H9 (cell line): ENCODE measurements at regions not wholly inside any gene's neighbourhood (a gene's known extent, or its start where the extent isn't known, plus 50 kb on each side); places are given as distances from the start of the nearest gene placed in this dataset.

Experiments
- DNase-seq: peaks from one replicate; pipeline ENCODE4 v3.0.0-alpha.2; 2017
- H2AFZ ChIP-seq: one replicate; pipeline ENCODE4 v1.6.1; 2013; ENCODE audit warnings: mild to moderate bottlenecking, low read length, control low read depth, moderate library complexity
- H2AK5ac ChIP-seq: 2 replicates; pipeline ENCODE4 v1.6.1; 2013; ENCODE audit warnings: low read length, control low read depth, mixed read lengths; ENCODE audit not compliant: insufficient read length
- H2BK120ac ChIP-seq: one replicate; pipeline ENCODE4 v1.6.1; 2013; ENCODE audit warnings: low read depth, mild to moderate bottlenecking, low read length, control low read depth, inconsistent platforms; ENCODE audit not compliant: poor library complexity, severe bottlenecking
- H2BK12ac ChIP-seq: 2 replicates; pipeline ENCODE4 v1.6.1; 2013; ENCODE audit warnings: low read length, control low read depth, mixed read lengths, low read depth; ENCODE audit not compliant: insufficient read length
- H2BK15ac ChIP-seq: 2 replicates; pipeline ENCODE4 v1.6.1; 2013; ENCODE audit warnings: low read depth, low read length, control low read depth
- H2BK20ac ChIP-seq: one replicate; pipeline ENCODE4 v1.6.1; 2013; ENCODE audit warnings: low read depth, mild to moderate bottlenecking, low read length, control low read depth, inconsistent platforms; ENCODE audit not compliant: poor library complexity, severe bottlenecking
- H2BK5ac ChIP-seq: 2 replicates; pipeline ENCODE4 v1.6.1; 2013; ENCODE audit warnings: low read length, control low read depth, mixed read lengths; ENCODE audit not compliant: insufficient read length
- H3K14ac ChIP-seq: 2 replicates; pipeline ENCODE4 v1.6.1; 2013; ENCODE audit warnings: low read length, control low read depth; ENCODE audit not compliant: insufficient read depth
- H3K18ac ChIP-seq: 2 replicates; pipeline ENCODE4 v1.6.1; 2013; ENCODE audit warnings: low read depth, mild to moderate bottlenecking, mixed read lengths, low read length, control low read depth; ENCODE audit not compliant: insufficient read length
- H3K23ac ChIP-seq: 2 replicates; pipeline ENCODE4 v1.6.1; 2013; ENCODE audit warnings: low read length, control low read depth, mixed read lengths, low read depth; ENCODE audit not compliant: insufficient read length
- H3K23me2 ChIP-seq: 2 replicates; pipeline ENCODE4 v1.6.1; 2013; ENCODE audit warnings: low read depth, mild to moderate bottlenecking, mixed read lengths, low read length, control low read depth; ENCODE audit not compliant: insufficient read length, poor library complexity, severe bottlenecking
- H3K27ac ChIP-seq: 2 replicates; pipeline ENCODE4 v1.5.1; 2013; ENCODE audit warnings: low read length, control low read depth, mixed read lengths, low read depth; ENCODE audit not compliant: insufficient read length
- H3K27me3 ChIP-seq: 2 replicates; pipeline ENCODE4 v1.6.1; 2013; ENCODE audit warnings: low read length, control low read depth, inconsistent platforms; ENCODE audit not compliant: insufficient read depth
- H3K4ac ChIP-seq: 2 replicates; pipeline ENCODE4 v1.6.1; 2013; ENCODE audit warnings: low read depth, mild to moderate bottlenecking, control low read depth, inconsistent platforms, low read length, moderate library complexity
- H3K4me1 ChIP-seq: 2 replicates; pipeline ENCODE4 v1.6.1; 2013; ENCODE audit warnings: low read length, control low read depth, inconsistent platforms; ENCODE audit not compliant: insufficient read depth
- H3K4me2 ChIP-seq: 2 replicates; pipeline ENCODE4 v1.6.1; 2013; ENCODE audit warnings: low read length, control low read depth, mixed read lengths; ENCODE audit not compliant: insufficient read length, insufficient read depth
- H3K56ac ChIP-seq: 2 replicates; pipeline ENCODE4 v1.6.1; 2013; ENCODE audit warnings: low read depth, mild to moderate bottlenecking, mixed read lengths, low read length, control low read depth; ENCODE audit not compliant: insufficient read length
- H3K79me1 ChIP-seq: 2 replicates; pipeline ENCODE4 v1.6.1; 2013; ENCODE audit warnings: low read depth, mild to moderate bottlenecking, moderate library complexity, low read length, control low read depth, inconsistent platforms; ENCODE audit not compliant: insufficient read depth, poor library complexity, severe bottlenecking
- H3K79me2 ChIP-seq: 2 replicates; pipeline ENCODE4 v1.6.1; 2013; ENCODE audit warnings: low read length, control low read depth, inconsistent platforms; ENCODE audit not compliant: insufficient read depth
- H3K9ac ChIP-seq: 2 replicates; pipeline ENCODE4 v1.6.1; 2013; ENCODE audit warnings: low read length, control low read depth, mixed read lengths; ENCODE audit not compliant: insufficient read length; ENCODE audit errors: extremely low read depth
- H3K9me3 ChIP-seq: one replicate; pipeline ENCODE4 v1.6.1; 2013; ENCODE audit warnings: low read depth, low read length, inconsistent platforms; ENCODE audit not compliant: control insufficient read depth
- H3T11ph ChIP-seq: one replicate; pipeline ENCODE4 v1.6.1; 2013; ENCODE audit warnings: mild to moderate bottlenecking, low read length, control low read depth, inconsistent platforms
- H4K20me1 ChIP-seq: one replicate; pipeline ENCODE4 v1.6.1; 2013; ENCODE audit not compliant: control insufficient read depth, insufficient read length, insufficient read depth
- H4K5ac ChIP-seq: 2 replicates; pipeline ENCODE4 v1.6.1; 2013; ENCODE audit warnings: low read depth, mild to moderate bottlenecking, mixed read lengths, low read length, control low read depth; ENCODE audit not compliant: insufficient read length
- H4K8ac ChIP-seq: replicated peaks from 2 replicates; pipeline ENCODE4 v1.6.1; 2013; ENCODE audit warnings: low read length, control low read depth, mixed read lengths, low read depth; ENCODE audit not compliant: insufficient read length
- H4K91ac ChIP-seq: 2 replicates; pipeline ENCODE4 v1.6.1; 2013; ENCODE audit warnings: low read depth, mild to moderate bottlenecking, moderate library complexity, mixed read lengths, low read length, control low read depth; ENCODE audit not compliant: insufficient read length
- H3K27ac Mint-ChIP-seq, 3 experiments: 2 replicates in 2 of 3; 3 replicates in 1 of 3; pipeline ENCODE4 v1.8.0; 2020 to 2021; ENCODE audit warnings: mixed read lengths in 3 of 3, mild to moderate bottlenecking in 1 of 3, moderate library complexity in 1 of 3
- H3K27me3 Mint-ChIP-seq: 2 replicates; pipeline ENCODE4 v1.8.0; 2021; ENCODE audit warnings: low read depth, mild to moderate bottlenecking, moderate library complexity, mixed read lengths
- H3K36me3 Mint-ChIP-seq, 3 experiments: 2 replicates in 2 of 3; 3 replicates in 1 of 3; pipeline ENCODE4 v1.8.0; 2020 to 2021; ENCODE audit warnings: low read depth in 3 of 3, mixed read lengths in 3 of 3; ENCODE audit not compliant: insufficient read depth in 1 of 3
- H3K4me1 Mint-ChIP-seq, 2 experiments: 2 replicates each; pipeline ENCODE4 v1.8.0; 2020; ENCODE audit warnings: mixed read lengths in 2 of 2
- H3K4me3 Mint-ChIP-seq, 2 experiments: 2 replicates in 1 of 2; 3 replicates in 1 of 2; pipeline ENCODE4 v1.8.0; 2020 to 2021; ENCODE audit warnings: mild to moderate bottlenecking in 2 of 2, mixed read lengths in 2 of 2, moderate library complexity in 1 of 2
- H3K9me3 Mint-ChIP-seq, 2 experiments: 2 replicates in 1 of 2; 3 replicates in 1 of 2; pipeline ENCODE4 v1.8.0; 2020; ENCODE audit warnings: mild to moderate bottlenecking in 2 of 2, mixed read lengths in 2 of 2, moderate library complexity in 1 of 2
- CTCF ChIP-seq: fragments of 200-600 bp; sonication (generic); conservative IDR thresholded peaks from 3 replicates; pipeline ENCODE4 v1.8.0; 2021; ENCODE audit warnings: antibody characterized with exemption, mild to moderate bottlenecking
- WGBS: extraction: QIAGEN DNeasy Blood & Tissue Kit; methylation state at CpG from one replicate; pipeline ENCODE4 v1.1.7; 2013; ENCODE audit warnings: missing lambda C conversion rate, low lambda C conversion rate, mixed read lengths; ENCODE audit not compliant: insufficient read length; ENCODE audit errors: extremely low coverage; 5-methylcytosine and 5-hydroxymethylcytosine counted together

DNA sequence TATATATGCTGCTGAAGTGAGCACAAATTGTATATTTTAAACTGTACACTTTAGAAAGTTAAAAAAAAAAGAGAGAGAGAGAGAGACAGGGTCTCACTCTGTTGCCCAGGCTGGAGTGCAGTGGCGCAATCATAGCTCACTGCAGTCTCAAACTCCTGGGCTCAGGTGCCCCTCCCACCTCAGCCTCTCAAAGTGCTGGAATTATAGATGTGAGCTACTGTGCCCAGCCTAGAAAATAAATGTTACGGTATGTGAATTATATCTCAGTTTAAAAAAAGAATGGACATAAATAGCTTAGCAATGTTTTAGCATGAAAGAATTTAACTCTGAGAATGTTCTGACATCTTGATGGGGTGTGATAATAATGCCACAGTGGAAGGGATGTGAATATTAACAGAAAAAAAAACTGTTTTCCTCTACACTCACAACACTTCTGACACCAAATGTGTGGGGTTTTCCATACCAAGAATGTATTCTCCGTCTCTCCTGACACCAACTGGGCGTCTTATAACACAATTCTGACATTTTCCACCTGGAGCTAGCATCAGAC is 162.1 kb downstream of the PLCE1 start:
- no peak overlapping the region for H2BK12ac ChIP-seq
- no peaks in the 10 kb centered on the region for H3K79me1 ChIP-seq
- no peak overlapping the region for H3K4me3 Mint-ChIP-seq
- H3K14ac ChIP-seq: no peak overlapping the region
- no peak overlapping the region for H2AFZ ChIP-seq
- H3K23ac ChIP-seq: no peak overlapping the region
- no peak overlapping the region for H4K91ac ChIP-seq
- H3K18ac ChIP-seq: no peak overlapping the region
- no peak overlapping the region for H2BK120ac ChIP-seq
- WGBS: no CpG with 5 or more reads among the region's 4 CpGs
- no peak overlapping the region for H3T11ph ChIP-seq
- no peak overlapping the region for H2BK20ac ChIP-seq
- no peak overlapping the region for H2BK15ac ChIP-seq
- no peaks in the 10 kb centered on the region for H3K27me3 Mint-ChIP-seq
- H3K36me3 Mint-ChIP-seq: no peaks in the 10 kb centered on the region
- DNase-seq: no peak
- no peak overlapping the region for H3K9ac ChIP-seq
- H3K9me3 ChIP-seq: no peaks in the 10 kb centered on the region
- H4K5ac ChIP-seq: no peak overlapping the region
- no peaks in the 10 kb centered on the region for H3K4me1 ChIP-seq
- TF ChIP-seq CTCF: no peak
- no peaks in the 10 kb centered on the region for H3K27me3 ChIP-seq
- no peaks in the 10 kb centered on the region for H3K4me1 Mint-ChIP-seq
- no peak overlapping the region for H3K4me2 ChIP-seq
- no peak overlapping the region for H2BK5ac ChIP-seq
- H3K23me2 ChIP-seq: no peaks in the 10 kb centered on the region
- no peaks in the 10 kb centered on the region for H4K20me1 ChIP-seq
- H3K27ac ChIP-seq: no peak overlapping the region
- H4K8ac ChIP-seq: no peak overlapping the region
- H3K27ac Mint-ChIP-seq: no peak overlapping the region
- H2AK5ac ChIP-seq: no peak overlapping the region
- H3K79me2 ChIP-seq: no peaks in the 10 kb centered on the region
- no peak overlapping the region for H3K56ac ChIP-seq
- H3K4ac ChIP-seq: no peak overlapping the region
- H3K9me3 Mint-ChIP-seq: peaks cover 0 to 3% of the 10 kb centered on the region in 2 experiments; a peak in 3 of 5 replicates
